Keratinocyte (primary cell): ENCODE measurements at regions not wholly inside any gene's neighbourhood (a gene's known extent, or its start where the extent isn't known, plus 50 kb on each side); places are given as distances from the start of the nearest gene placed in this dataset.

Source experiments
- CTCF ChIP-seq, 3 experiments: IDR thresholded peaks in 1 of 3; conservative IDR thresholded peaks in 1 of 3; optimal IDR thresholded peaks in 1 of 3; 2 replicates in 2 of 3; 3 replicates in 1 of 3; pipeline versions ENCODE3 to v1.5.1; 2011; ENCODE audit warnings: low read length in 3 of 3, mild to moderate bottlenecking in 3 of 3, moderate library complexity in 2 of 3, control low read depth in 1 of 3, inconsistent platforms in 1 of 3; ENCODE audit not compliant: insufficient read depth in 2 of 3; ENCODE audit errors: extremely low read depth in 1 of 3
- EZH2 ChIP-seq: IDR thresholded peaks from one replicate; pipeline ENCODE4 v1.6.1; 2012; ENCODE audit warnings: inconsistent platforms, mild to moderate bottlenecking, low read length, moderate library complexity

- TF ChIP-seq CTCF (optimal IDR thresholded peaks at IDR 0.05 in 1 of 3, IDR thresholded peaks at IDR 0.05 in 1 of 3, conservative IDR thresholded peaks at IDR 0.05 in 1 of 3; ENCODE audit: extremely low read depth in 1 of 3, insufficient read depth in 2 of 3, low read length in 3 of 3) (no peak), EZH2 (no peak)
Observed at GRCh38 chr2:238615187-238615586, 188.5 kb downstream of the ASB1 start.
